ENCODE measurements at regions not wholly inside any gene's neighbourhood (a gene's known extent, or its start where the extent isn't known, plus 50 kb on each side); places are given as distances from the start of the nearest gene placed in this dataset.

- no peak for TF ChIP-seq CTCF (IDR thresholded peaks at IDR 0.05; ENCODE audit: insufficient read depth, low read length)
- H3K4me3 ChIP-seq (ENCODE audit: low read depth, low read length), result no peak overlapping the region
- no peak for DNase-seq (ENCODE audit: low read depth)
These were observed 317.9 kb upstream of the ATP2B1 start for GRCh38 chr12:90026516-90026915.

GRCh38 chr12:90024262-90024661 is 315.6 kb upstream of the ATP2B1 start:
- no peak overlapping the region for H3K4me3 ChIP-seq (ENCODE audit: low read depth, low read length)
- peak; percentile 14 for DNase-seq (ENCODE audit: low read depth)
- TF ChIP-seq CTCF (IDR thresholded peaks at IDR 0.05; ENCODE audit: insufficient read depth, low read length), result no peak

GRCh38 chr12:90023207-90023900 is 314.7 kb upstream of the ATP2B1 start:
- no peak for DNase-seq (ENCODE audit: low read depth)
- no peak for TF ChIP-seq CTCF (IDR thresholded peaks at IDR 0.05; ENCODE audit: insufficient read depth, low read length)
- no peak overlapping the region for H3K4me3 ChIP-seq (ENCODE audit: low read depth, low read length)

- H3K4me3 ChIP-seq (ENCODE audit: low read depth, low read length), result no peak overlapping the region
- no peak for TF ChIP-seq CTCF (IDR thresholded peaks at IDR 0.05; ENCODE audit: insufficient read depth, low read length)
- DNase-seq (ENCODE audit: low read depth), result no peak
These were observed 313.3 kb upstream of the ATP2B1 start for GRCh38 chr12:90021795-90022440.

- DNase-seq (ENCODE audit: low read depth), result no peak
- TF ChIP-seq CTCF (IDR thresholded peaks at IDR 0.05; ENCODE audit: insufficient read depth, low read length), result no peak
- H3K4me3 ChIP-seq (ENCODE audit: low read depth, low read length), result no peak overlapping the region
These were observed 312.2 kb upstream of the ATP2B1 start for GRCh38 chr12:90020881-90021280.

- H3K4me3 ChIP-seq (ENCODE audit: low read depth, low read length), result no peak overlapping the region
- TF ChIP-seq CTCF (IDR thresholded peaks at IDR 0.05; ENCODE audit: insufficient read depth, low read length), result no peak
- no peak for DNase-seq (ENCODE audit: low read depth)
These were observed 311.8 kb upstream of the ATP2B1 start for GRCh38 chr12:90020436-90020835.
